Liver (tissue), 8 donors: ENCODE measurements at regions not wholly inside any gene's neighbourhood (a gene's known extent, or its start where the extent isn't known, plus 50 kb on each side); places are given as distances from the start of the nearest gene placed in this dataset.

ENCODE experiments used
- DNase-seq: peaks from one replicate; pipeline ENCODE4 v3.0.0-alpha.2; 2017; ENCODE audit warnings: low spot score
- H3K27ac ChIP-seq, 2 donors: one replicate each; pipeline ENCODE4 v1.7.0; 2013; ENCODE audit warnings: inconsistent platforms in 2 of 2, low read length in 2 of 2, control low read depth in 1 of 2, low read depth in 1 of 2, mild to moderate bottlenecking in 1 of 2
- H3K27me3 ChIP-seq, 4 donors: one replicate each; pipeline versions ENCODE4 v1.6.1 to v1.7.0; 2013; ENCODE audit warnings: low read length in 3 of 4, inconsistent platforms in 1 of 4, mild to moderate bottlenecking in 1 of 4, moderate library complexity in 1 of 4; ENCODE audit not compliant: control insufficient read depth in 4 of 4, insufficient read depth in 4 of 4
- H3K36me3 ChIP-seq, 4 donors: one replicate each; pipeline versions ENCODE4 v1.6.1 to v1.7.0; 2013; ENCODE audit warnings: low read length in 3 of 4, mild to moderate bottlenecking in 3 of 4, low read depth in 1 of 4, moderate library complexity in 1 of 4; ENCODE audit not compliant: control insufficient read depth in 4 of 4, insufficient read depth in 3 of 4
- H3K4me1 ChIP-seq, 4 donors: one replicate each; pipeline versions ENCODE4 v1.6.1 to v1.7.0; 2013; ENCODE audit warnings: low read length in 3 of 4, mild to moderate bottlenecking in 3 of 4, moderate library complexity in 1 of 4; ENCODE audit not compliant: control insufficient read depth in 4 of 4, insufficient read depth in 4 of 4
- H3K4me3 ChIP-seq, 3 donors: one replicate each; pipeline versions ENCODE4 v1.6.1 to v1.7.0; 2013; ENCODE audit warnings: low read length in 3 of 3, control low read depth in 1 of 3, low read depth in 1 of 3, mild to moderate bottlenecking in 1 of 3
- H3K9ac ChIP-seq, 2 donors: one replicate each; pipeline ENCODE4 v1.7.0; 2013; ENCODE audit warnings: low read length in 2 of 2, mild to moderate bottlenecking in 2 of 2, moderate library complexity in 2 of 2, control low read depth in 1 of 2, low read depth in 1 of 2
- H3K9me3 ChIP-seq, 4 donors: one replicate each; pipeline versions ENCODE4 v1.6.1 to v1.7.0; 2013; ENCODE audit warnings: low read length in 3 of 4; ENCODE audit not compliant: control insufficient read depth in 4 of 4
- EGR1 ChIP-seq, 2 donors: IDR thresholded peaks; 2 replicates each; pipeline ENCODE4 v1.6.1; 2016 to 2018; ENCODE audit warnings: antibody characterized with exemption in 2 of 2, low read depth in 2 of 2
- FOXA1 ChIP-seq: IDR thresholded peaks from 2 replicates; pipeline ENCODE4 v1.6.1; 2016; ENCODE audit warnings: antibody characterized with exemption
- FOXA2 ChIP-seq: IDR thresholded peaks from 2 replicates; pipeline ENCODE4 v1.6.1; 2016; ENCODE audit warnings: antibody characterized with exemption
- HNF4A ChIP-seq, 2 donors: conservative IDR thresholded peaks; 2 replicates each; pipeline ENCODE4 v1.6.1; 2016; ENCODE audit warnings: antibody characterized with exemption in 2 of 2, mild to moderate bottlenecking in 2 of 2
- HNF4G ChIP-seq: IDR thresholded peaks from 2 replicates; pipeline ENCODE4 v1.6.1; 2016; ENCODE audit warnings: antibody characterized with exemption
- JUND ChIP-seq, 2 donors: IDR thresholded peaks; 2 replicates each; pipeline ENCODE4 v1.6.1; 2016; ENCODE audit warnings: antibody characterized with exemption in 2 of 2
- NR2F2 ChIP-seq: IDR thresholded peaks from 2 replicates; pipeline ENCODE4 v1.6.1; 2016; ENCODE audit warnings: antibody characterized with exemption
- RAD21 ChIP-seq, 2 donors: IDR thresholded peaks; 2 replicates each; pipeline ENCODE4 v1.6.1; 2016; ENCODE audit warnings: antibody characterized with exemption in 2 of 2, mild to moderate bottlenecking in 2 of 2
- RXRA ChIP-seq, 2 donors: IDR thresholded peaks; 2 replicates each; pipeline ENCODE4 v1.6.1; 2017 to 2018; ENCODE audit warnings: antibody characterized with exemption in 2 of 2, mild to moderate bottlenecking in 1 of 2
- SP1 ChIP-seq: IDR thresholded peaks from 2 replicates; pipeline ENCODE4 v1.6.1; 2018; ENCODE audit warnings: antibody characterized with exemption, mild to moderate bottlenecking
- TAF1 ChIP-seq: conservative IDR thresholded peaks from 2 replicates; pipeline ENCODE4 v1.6.1; 2016; ENCODE audit warnings: antibody characterized with exemption, mild to moderate bottlenecking
- YY1 ChIP-seq: IDR thresholded peaks from 2 replicates; pipeline ENCODE4 v1.6.1; 2016; ENCODE audit warnings: antibody characterized with exemption, mild to moderate bottlenecking
- WGBS: extraction: QIAGEN DNeasy Blood & Tissue Kit; methylation state at CpG from one replicate; pipeline ENCODE4 v1.1.7; 2013; 5-methylcytosine and 5-hydroxymethylcytosine counted together
- TF ChIP-seq, protein P1 (sequence below): IDR thresholded peaks from 2 replicates; pipeline ENCODE4 v1.6.1; 2016; ENCODE audit warnings: antibody characterized with exemption
- TF ChIP-seq, protein P2 (sequence below): IDR thresholded peaks from 2 replicates; pipeline ENCODE4 v1.6.1; 2016; ENCODE audit warnings: antibody characterized with exemption, mild to moderate bottlenecking
- TF ChIP-seq, protein P3 (sequence below): IDR thresholded peaks from 2 replicates; pipeline ENCODE4 v1.6.1; 2016; ENCODE audit warnings: antibody characterized with exemption
- TF ChIP-seq, protein P4 (sequence below): IDR thresholded peaks from 2 replicates; pipeline ENCODE4 v1.6.1; 2016; ENCODE audit warnings: antibody characterized with exemption
- TF ChIP-seq, protein P5 (sequence below): fragments of 150-350 bp; IDR thresholded peaks from 2 replicates; pipeline ENCODE4 v1.5.1; 2017; ENCODE audit warnings: improper control_type of control experiment, low read depth, low read length; ENCODE audit not compliant: missing input control
- donor health status: healthy.
- donor health status: healthy.
- donor health status: healthy.
- donor health status: healthy.
- donor health status: healthy.

DNA sequence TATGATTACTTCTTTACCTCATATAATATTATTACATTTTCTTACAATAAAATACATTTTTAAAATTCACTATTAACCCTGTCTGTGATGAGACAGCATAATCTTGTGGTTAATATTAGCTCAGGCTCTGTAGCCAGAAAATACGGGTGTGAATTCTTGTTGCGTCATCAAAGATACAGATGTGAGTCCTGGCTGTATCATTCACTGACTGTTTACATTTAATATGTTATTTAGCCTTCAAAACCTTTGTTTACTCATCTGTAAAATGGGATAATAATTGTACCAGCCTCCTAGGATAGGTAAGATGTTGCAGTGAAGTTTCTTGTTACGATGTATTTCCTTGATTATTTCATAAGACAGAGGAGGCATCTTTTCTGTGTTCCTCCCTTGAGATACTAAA, 184.7 kb upstream of the PRPS1L1 start:
- peaks cover 0 to 2% (median under 1%) of the 10 kb centered on the region in 4 donors for H3K4me1 ChIP-seq
- no peak for DNase-seq
- no peak overlapping the region for H3K9ac ChIP-seq
- WGBS, result 67% methylated on average over 3 of the region's 3 CpGs
- TF ChIP-seq, protein P1, sequence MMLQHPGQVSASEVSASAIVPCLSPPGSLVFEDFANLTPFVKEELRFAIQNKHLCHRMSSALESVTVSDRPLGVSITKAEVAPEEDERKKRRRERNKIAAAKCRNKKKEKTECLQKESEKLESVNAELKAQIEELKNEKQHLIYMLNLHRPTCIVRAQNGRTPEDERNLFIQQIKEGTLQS, result no peak
- TF ChIP-seq HNF4G, result no peak
- TF ChIP-seq, protein P2, sequence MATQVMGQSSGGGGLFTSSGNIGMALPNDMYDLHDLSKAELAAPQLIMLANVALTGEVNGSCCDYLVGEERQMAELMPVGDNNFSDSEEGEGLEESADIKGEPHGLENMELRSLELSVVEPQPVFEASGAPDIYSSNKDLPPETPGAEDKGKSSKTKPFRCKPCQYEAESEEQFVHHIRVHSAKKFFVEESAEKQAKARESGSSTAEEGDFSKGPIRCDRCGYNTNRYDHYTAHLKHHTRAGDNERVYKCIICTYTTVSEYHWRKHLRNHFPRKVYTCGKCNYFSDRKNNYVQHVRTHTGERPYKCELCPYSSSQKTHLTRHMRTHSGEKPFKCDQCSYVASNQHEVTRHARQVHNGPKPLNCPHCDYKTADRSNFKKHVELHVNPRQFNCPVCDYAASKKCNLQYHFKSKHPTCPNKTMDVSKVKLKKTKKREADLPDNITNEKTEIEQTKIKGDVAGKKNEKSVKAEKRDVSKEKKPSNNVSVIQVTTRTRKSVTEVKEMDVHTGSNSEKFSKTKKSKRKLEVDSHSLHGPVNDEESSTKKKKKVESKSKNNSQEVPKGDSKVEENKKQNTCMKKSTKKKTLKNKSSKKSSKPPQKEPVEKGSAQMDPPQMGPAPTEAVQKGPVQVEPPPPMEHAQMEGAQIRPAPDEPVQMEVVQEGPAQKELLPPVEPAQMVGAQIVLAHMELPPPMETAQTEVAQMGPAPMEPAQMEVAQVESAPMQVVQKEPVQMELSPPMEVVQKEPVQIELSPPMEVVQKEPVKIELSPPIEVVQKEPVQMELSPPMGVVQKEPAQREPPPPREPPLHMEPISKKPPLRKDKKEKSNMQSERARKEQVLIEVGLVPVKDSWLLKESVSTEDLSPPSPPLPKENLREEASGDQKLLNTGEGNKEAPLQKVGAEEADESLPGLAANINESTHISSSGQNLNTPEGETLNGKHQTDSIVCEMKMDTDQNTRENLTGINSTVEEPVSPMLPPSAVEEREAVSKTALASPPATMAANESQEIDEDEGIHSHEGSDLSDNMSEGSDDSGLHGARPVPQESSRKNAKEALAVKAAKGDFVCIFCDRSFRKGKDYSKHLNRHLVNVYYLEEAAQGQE, result no peak
- no peak for TF ChIP-seq HNF4A (conservative IDR thresholded peaks at IDR 0.05)
- TF ChIP-seq NR2F2, result no peak
- TF ChIP-seq, protein P3, sequence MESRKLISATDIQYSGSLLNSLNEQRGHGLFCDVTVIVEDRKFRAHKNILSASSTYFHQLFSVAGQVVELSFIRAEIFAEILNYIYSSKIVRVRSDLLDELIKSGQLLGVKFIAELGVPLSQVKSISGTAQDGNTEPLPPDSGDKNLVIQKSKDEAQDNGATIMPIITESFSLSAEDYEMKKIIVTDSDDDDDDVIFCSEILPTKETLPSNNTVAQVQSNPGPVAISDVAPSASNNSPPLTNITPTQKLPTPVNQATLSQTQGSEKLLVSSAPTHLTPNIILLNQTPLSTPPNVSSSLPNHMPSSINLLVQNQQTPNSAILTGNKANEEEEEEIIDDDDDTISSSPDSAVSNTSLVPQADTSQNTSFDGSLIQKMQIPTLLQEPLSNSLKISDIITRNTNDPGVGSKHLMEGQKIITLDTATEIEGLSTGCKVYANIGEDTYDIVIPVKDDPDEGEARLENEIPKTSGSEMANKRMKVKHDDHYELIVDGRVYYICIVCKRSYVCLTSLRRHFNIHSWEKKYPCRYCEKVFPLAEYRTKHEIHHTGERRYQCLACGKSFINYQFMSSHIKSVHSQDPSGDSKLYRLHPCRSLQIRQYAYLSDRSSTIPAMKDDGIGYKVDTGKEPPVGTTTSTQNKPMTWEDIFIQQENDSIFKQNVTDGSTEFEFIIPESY, result no peak
- no peak for TF ChIP-seq RAD21 (IDR thresholded peaks at IDR 0.05)
- TF ChIP-seq, protein P4, sequence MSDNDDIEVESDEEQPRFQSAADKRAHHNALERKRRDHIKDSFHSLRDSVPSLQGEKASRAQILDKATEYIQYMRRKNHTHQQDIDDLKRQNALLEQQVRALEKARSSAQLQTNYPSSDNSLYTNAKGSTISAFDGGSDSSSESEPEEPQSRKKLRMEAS, result no peak
- no peak for TF ChIP-seq FOXA1
- TF ChIP-seq SP1, result no peak
- TF ChIP-seq YY1, result no peak
- no peak for TF ChIP-seq TAF1
- TF ChIP-seq, protein P5, sequence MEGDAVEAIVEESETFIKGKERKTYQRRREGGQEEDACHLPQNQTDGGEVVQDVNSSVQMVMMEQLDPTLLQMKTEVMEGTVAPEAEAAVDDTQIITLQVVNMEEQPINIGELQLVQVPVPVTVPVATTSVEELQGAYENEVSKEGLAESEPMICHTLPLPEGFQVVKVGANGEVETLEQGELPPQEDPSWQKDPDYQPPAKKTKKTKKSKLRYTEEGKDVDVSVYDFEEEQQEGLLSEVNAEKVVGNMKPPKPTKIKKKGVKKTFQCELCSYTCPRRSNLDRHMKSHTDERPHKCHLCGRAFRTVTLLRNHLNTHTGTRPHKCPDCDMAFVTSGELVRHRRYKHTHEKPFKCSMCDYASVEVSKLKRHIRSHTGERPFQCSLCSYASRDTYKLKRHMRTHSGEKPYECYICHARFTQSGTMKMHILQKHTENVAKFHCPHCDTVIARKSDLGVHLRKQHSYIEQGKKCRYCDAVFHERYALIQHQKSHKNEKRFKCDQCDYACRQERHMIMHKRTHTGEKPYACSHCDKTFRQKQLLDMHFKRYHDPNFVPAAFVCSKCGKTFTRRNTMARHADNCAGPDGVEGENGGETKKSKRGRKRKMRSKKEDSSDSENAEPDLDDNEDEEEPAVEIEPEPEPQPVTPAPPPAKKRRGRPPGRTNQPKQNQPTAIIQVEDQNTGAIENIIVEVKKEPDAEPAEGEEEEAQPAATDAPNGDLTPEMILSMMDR, result no peak
- no peak for TF ChIP-seq RXRA (IDR thresholded peaks at IDR 0.05)
- TF ChIP-seq FOXA2, result no peak
- TF ChIP-seq JUND (IDR thresholded peaks at IDR 0.05), result no peak
- H3K36me3 ChIP-seq, result no peaks in the 10 kb centered on the region
- no peaks in the 10 kb centered on the region for H3K9me3 ChIP-seq
- no peak overlapping the region for H3K4me3 ChIP-seq
- H3K27ac ChIP-seq, result no peak overlapping the region
- no peaks in the 10 kb centered on the region for H3K27me3 ChIP-seq

DNA sequence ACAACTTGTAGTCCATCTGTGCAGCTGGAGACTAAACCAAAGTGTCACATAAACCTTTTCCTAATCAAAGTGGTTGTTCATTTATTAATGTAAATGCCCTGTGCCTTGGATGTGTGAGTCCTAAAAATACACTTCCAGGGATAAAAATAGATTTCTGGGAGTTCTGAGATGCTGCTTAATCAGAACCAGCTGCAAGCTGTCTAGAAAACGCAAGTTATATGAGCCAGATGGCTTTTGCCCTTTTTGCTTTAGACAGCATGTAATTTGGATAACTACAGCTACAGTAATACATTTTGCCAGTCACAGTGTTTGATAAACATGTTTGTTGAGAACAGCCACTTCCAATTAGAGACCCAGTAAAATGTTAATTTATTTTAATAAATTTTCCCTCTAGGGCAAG, 185.1 kb upstream of the PRPS1L1 start:
- no peak overlapping the region for H3K4me3 ChIP-seq
- H3K9ac ChIP-seq, result no peak overlapping the region
- no peak for DNase-seq
- peaks cover 0 to 2% (median under 1%) of the 10 kb centered on the region in 4 donors for H3K4me1 ChIP-seq
- H3K36me3 ChIP-seq, result no peaks in the 10 kb centered on the region
- no peak overlapping the region for H3K27ac ChIP-seq
- no peaks in the 10 kb centered on the region for H3K9me3 ChIP-seq
- 53% methylated on average over 1 of the region's 1 CpG for WGBS
- H3K27me3 ChIP-seq, result no peaks in the 10 kb centered on the region
- TF ChIP-seq FOXA2 (no peak), JUND (IDR thresholded peaks at IDR 0.05) (no peak), RAD21 (IDR thresholded peaks at IDR 0.05) (no peak), EGR1 (IDR thresholded peaks at IDR 0.05; ENCODE audit: low read depth in 2 of 2) (no peak), RXRA (IDR thresholded peaks at IDR 0.05) (no peak), YY1 (no peak), TAF1 (no peak)
- TF ChIP-seq, protein P3, result no peak
- TF ChIP-seq, protein P2, result no peak
